ENCODE measurements at regions not wholly inside any gene's neighbourhood (a gene's known extent, or its start where the extent isn't known, plus 50 kb on each side); places are given as distances from the start of the nearest gene placed in this dataset.

- TF ChIP-seq, protein P1, sequence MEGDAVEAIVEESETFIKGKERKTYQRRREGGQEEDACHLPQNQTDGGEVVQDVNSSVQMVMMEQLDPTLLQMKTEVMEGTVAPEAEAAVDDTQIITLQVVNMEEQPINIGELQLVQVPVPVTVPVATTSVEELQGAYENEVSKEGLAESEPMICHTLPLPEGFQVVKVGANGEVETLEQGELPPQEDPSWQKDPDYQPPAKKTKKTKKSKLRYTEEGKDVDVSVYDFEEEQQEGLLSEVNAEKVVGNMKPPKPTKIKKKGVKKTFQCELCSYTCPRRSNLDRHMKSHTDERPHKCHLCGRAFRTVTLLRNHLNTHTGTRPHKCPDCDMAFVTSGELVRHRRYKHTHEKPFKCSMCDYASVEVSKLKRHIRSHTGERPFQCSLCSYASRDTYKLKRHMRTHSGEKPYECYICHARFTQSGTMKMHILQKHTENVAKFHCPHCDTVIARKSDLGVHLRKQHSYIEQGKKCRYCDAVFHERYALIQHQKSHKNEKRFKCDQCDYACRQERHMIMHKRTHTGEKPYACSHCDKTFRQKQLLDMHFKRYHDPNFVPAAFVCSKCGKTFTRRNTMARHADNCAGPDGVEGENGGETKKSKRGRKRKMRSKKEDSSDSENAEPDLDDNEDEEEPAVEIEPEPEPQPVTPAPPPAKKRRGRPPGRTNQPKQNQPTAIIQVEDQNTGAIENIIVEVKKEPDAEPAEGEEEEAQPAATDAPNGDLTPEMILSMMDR (conservative IDR thresholded peaks at IDR 0.05; ENCODE audit: low read depth, low read length): no peak
- no peak for TF ChIP-seq EZH2phosphoT487 (IDR thresholded peaks at IDR 0.05; ENCODE audit: borderline replicate concordance, low read length)
Measured at GRCh38 chr2:234827096-234827860, 124.5 kb upstream of the SH3BP4 start.
